GM21447 (cell line): ENCODE measurements at regions not wholly inside any gene's neighbourhood (a gene's known extent, or its start where the extent isn't known, plus 50 kb on each side); places are given as distances from the start of the nearest gene placed in this dataset.
"Not testable (repeated sequence)": the region's sequence is repeated elsewhere in the genome, so short reads cannot be mapped to it uniquely, and the experiment has no call there.

Source experiments
- ATAC-seq: cut with Tn5 transposase; IDR thresholded peaks from one replicate; pipeline ENCODE4 v1.9.1; 2021; ENCODE audit not compliant: unreplicated experiment

DNA sequence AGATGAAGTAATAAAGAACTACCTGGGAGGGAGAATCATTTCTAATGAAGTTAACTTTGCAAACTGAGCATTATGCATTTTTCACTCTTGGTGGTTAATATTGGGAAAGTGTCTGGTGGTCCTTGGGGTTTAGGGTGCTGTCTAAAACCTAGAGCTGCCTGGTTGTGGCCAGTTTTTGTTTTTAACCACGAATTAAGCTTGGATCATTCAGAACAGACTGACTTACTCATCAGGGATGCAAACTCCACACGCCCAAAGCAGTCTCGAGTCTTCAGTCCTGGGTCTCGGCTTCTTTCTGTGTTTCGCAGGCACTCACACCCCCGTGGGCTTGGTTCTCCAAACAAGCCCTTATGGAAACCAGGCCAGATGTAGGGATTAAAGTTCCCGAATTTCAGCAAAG lies 113.8 kb upstream of the PLGLB2 start:
- ATAC-seq: not testable (repeated sequence)

DNA sequence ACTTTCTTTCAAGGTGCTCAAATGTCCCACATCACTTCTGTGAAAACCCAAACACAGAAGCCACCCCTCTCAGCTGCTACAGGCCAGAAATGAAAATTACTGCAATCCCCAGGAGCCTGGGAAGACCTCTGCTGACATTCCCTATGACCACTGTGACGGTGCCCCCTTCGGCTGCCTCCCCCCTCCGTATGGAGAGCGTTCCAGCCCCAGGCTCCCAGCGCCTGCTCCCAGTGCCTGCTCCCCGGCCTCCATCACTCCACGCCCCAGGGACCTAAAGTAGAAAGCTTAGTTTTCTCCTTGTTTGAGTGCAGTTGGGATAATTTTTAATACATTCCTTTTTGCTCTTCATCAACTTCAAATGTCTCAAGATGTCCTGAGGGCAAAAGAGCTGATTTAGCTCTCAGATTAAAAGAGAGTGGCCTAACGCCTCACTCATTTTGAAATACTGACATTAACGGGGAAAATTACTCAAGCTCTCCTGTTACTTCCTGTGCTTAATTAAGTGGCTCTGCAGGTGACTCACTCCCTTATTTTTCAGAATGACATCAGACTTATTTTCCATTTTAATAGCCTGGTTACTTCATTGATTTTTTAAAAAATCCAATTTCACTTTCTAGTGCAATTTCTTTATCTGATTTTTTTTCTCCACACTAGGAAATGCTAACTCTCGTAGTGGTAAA lies 112.8 kb upstream of the PLGLB2 start:
- ATAC-seq: not testable (repeated sequence)

GRCh38 chr2:87636246-87636645 lies 111.6 kb upstream of the PLGLB2 start:
- not testable (repeated sequence) for ATAC-seq

- ATAC-seq: not testable (repeated sequence)
These were observed 111.2 kb upstream of the PLGLB2 start for GRCh38 chr2:87636735-87637134.

DNA sequence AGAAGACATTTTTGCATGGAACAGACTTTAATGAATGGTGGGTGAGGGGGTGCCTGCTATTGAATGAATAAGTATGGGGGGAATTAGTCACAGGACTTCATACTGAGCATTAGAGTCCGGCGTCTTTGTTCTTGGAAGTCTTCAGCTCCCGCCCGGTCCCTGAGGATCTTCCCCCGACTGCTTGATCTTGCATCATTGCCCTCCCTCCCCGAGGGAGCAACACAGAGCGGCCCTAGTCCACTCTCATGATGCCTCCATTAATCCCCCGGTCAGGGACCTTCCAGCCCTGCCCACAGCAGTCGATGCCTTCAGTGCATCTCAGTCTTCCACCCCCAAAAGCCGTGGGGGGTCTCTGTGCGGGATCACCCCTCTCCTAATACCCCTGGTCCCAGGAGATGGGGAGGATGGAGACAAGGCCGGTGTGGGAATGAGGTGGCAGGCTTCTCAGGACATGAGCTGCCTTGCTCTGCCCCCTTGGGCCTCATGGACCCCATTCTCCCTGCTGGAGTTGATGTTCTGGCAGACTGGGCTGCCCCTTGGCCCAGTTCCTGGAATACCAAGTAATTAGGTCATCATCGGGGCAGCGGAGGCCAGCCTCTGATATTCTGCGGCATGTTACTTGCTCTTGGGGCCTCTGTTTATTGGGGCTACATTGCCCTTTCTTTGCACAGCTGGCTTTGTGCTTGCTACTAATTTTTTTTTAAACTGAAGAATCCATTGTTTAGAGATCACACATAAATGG lies 110.5 kb upstream of the PLGLB2 start:
- ATAC-seq: not testable (repeated sequence)

DNA sequence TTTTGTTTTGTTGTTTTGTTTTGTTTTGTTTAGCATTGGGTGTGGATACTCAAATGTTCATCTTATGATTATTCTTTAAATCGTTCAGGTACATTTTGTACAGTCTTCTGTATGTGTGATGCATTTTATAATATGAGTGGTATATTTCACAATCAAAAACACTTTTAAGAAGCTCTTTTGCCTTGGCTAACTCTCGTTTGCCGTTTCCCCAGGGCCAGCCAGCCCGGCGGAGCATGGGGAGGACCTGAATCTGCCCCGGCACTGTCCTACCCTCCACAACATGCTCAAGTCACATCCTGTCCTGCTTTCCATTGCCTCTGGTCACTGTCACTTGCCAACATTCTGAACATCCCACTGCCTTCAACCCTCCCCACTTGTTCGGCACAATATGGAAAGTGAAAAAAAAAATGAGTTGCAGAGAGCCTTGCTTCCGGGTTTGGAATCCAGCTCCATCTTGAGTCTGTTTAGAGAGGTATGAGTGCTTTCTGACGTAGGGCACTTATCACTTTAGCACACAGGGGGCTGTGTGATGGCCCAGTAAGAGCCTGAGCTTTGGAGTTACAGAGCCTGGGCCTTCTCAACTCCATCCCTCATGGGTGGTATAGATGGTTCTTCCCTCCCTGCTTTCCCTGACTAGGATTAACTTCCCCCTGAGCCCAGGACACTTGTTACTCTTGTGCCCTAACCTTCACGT lies 109.6 kb upstream of the PLGLB2 start:
- ATAC-seq: not testable (repeated sequence)

DNA sequence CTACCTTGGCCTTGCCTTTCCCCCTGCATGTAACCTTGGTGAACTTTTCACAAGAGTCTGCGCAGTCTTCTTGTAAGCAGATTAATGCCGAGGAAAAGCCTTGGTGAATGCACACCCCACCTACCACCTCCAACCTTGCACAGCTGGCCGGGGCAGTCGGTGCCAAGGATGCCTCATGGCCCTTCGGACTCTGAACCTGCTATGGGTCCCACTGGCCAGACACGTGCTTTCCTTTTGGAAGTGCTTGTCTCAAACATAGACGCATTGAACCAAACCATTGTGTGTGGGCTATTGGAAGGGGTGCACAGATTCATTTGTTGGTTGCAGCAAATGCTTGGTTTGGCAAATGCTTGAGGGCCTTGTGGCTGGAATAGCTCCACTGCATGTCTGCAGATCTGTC lies 109.0 kb upstream of the PLGLB2 start:
- ATAC-seq: not testable (repeated sequence)

DNA sequence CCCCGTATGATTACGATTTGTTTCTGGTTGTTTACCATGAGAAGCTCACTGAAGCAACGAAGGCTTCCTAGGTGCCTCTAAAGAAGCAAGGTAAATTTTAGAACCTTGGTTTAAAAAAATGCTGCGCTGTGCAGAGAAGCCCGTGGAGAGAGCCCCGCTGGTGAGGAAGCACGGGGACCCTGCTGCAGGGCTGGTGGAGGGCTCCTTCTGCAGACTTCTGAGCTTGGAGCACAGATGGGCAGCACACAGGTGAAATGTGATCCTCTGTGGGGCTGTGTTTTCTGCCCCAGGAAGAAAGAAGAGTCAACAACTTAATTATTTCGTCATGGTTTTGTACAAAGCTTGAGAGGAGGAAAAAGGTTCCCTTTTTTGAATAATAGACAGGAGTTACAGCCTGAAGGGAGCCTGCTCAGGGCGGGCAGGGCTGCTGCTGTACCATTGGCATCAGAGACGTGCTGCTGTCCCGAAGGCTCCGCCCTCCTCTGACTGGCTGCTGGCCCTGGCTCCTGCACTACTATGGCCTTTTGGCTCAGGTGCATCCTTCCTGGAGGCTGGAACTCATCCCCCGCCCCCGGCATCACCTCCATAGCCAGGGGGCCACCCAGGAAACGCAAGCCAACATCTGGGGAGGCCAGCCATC lies 108.0 kb upstream of the PLGLB2 start:
- ATAC-seq: not testable (repeated sequence)

GRCh38 chr2:87640961-87641563 lies 106.8 kb upstream of the PLGLB2 start:
- ATAC-seq: not testable (repeated sequence)

- ATAC-seq: not testable (repeated sequence)
These were observed 104.7 kb upstream of the PLGLB2 start for GRCh38 chr2:87643165-87643564.

GRCh38 chr2:87647737-87648498 lies 100.0 kb upstream of the PLGLB2 start:
- ATAC-seq: not testable (repeated sequence)

DNA sequence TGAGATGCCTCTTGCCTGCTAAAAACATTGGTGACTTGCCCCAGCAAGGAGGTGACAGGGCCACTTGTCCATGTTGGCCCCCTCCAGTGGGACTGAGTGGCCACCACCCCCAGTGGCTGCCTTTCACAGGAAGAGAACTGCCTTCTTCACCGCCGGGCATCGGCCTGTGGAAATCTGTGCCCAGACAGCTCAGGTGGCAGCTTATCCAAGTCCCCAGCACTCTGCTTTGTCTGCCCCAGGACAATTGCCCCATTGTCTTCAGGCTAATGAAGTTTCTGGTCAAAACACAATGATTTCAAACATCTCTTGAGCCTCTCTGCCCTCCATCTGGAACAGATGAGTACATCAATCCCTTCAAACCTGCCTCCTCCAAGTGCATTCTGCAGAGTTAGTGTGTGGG lies 99.1 kb upstream of the PLGLB2 start:
- not testable (repeated sequence) for ATAC-seq

DNA sequence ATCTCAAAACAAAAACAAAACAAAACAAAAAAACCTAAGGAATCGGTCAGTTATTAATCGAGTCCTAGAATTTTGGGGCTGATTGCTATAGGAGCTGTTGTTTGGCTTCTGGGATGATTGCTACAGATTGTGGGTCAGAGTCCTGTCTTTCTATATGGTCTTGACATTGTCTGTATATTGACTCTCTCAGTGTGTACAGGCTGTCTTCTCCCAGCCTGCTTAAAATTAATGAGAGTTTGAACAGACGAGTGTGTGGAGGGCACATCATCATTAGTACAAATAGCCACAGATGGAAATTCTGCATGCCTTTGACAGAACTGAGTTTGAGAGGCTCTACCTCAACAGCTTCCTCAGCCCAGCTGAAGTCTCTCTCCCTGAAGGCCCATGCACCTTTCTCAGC lies 98.0 kb upstream of the PLGLB2 start:
- not testable (repeated sequence) for ATAC-seq

GRCh38 chr2:87650837-87651236 lies 97.0 kb upstream of the PLGLB2 start:
- not testable (repeated sequence) for ATAC-seq

DNA sequence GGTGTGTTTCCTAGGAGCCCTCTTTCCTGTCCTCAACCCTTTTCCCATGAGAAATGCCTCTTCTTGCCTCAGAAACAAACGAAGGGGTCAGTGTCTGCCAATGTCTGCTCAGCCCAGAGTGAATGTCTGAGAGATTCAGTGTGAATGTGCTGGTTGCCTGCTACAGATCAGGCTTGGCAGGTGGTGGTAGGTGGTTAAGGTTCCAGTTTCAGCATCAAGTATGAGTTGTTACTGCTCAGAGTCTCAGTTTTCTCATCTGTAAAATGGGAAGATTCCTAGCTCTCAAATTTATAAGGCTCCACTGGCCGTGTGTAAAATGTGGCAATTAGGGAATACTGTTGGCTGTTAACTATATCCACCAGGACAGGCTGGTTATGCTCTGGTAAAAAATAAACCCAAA lies 96.3 kb upstream of the PLGLB2 start:
- ATAC-seq: not testable (repeated sequence)

GRCh38 chr2:87653373-87653772 lies 94.5 kb upstream of the PLGLB2 start:
- not testable (repeated sequence) for ATAC-seq

GRCh38 chr2:87654136-87654814 lies 93.6 kb upstream of the PLGLB2 start:
- not testable (repeated sequence) for ATAC-seq

- ATAC-seq: not testable (repeated sequence)
These were observed 90.0 kb upstream of the PLGLB2 start for GRCh38 chr2:87657915-87658314.

GRCh38 chr2:87658357-87658756 lies 89.5 kb upstream of the PLGLB2 start:
- not testable (repeated sequence) for ATAC-seq
